HEK293T (cell line): ENCODE measurements at regions not wholly inside any gene's neighbourhood (a gene's known extent, or its start where the extent isn't known, plus 50 kb on each side); places are given as distances from the start of the nearest gene placed in this dataset.

Source experiments
- HDGF ChIP-seq: fragments of 450-650 bp; IDR thresholded peaks from 2 replicates; pipeline ENCODE4 v1.6.1; 2017; ENCODE audit warnings: antibody characterized with exemption, borderline replicate concordance
- PKNOX1 ChIP-seq: fragments of 450-650 bp; IDR thresholded peaks from 2 replicates; pipeline ENCODE4 v1.6.1; 2016

- TF ChIP-seq HDGF, result no peak
- no peak for TF ChIP-seq PKNOX1
These were observed 292.2 kb upstream of the JAG1 start for GRCh38 chr20:10965936-10966470.
